ENCODE measurements at regions not wholly inside any gene's neighbourhood (a gene's known extent, or its start where the extent isn't known, plus 50 kb on each side); places are given as distances from the start of the nearest gene placed in this dataset.

GRCh38 chr18:64407606-64408005 is 258.7 kb upstream of the LINC00305 start:
- TF ChIP-seq EZH2phosphoT487 (IDR thresholded peaks at IDR 0.05; ENCODE audit: insufficient read depth, low read depth) (no peak), EZH2 (IDR thresholded peaks at IDR 0.05; ENCODE audit: insufficient read depth, poor library complexity, severe bottlenecking) (no peak)

Measured in GM23248 (cell line).